DND-41 (cell line): ENCODE measurements at regions not wholly inside any gene's neighbourhood (a gene's known extent, or its start where the extent isn't known, plus 50 kb on each side); places are given as distances from the start of the nearest gene placed in this dataset.
"Not testable (repeated sequence)": the region's sequence is repeated elsewhere in the genome, so short reads cannot be mapped to it uniquely, and the experiment has no call there.

ENCODE experiments used
- ATAC-seq: fragments of 200-7000 bp; cut with Tn5 transposase; 3 replicates; pipeline ENCODE4 v1.9.1; 2021; ENCODE audit warnings: low read depth; ENCODE audit not compliant: insufficient read depth
- DNase-seq: peaks from one replicate; pipeline ENCODE4 v3.0.0-alpha.2; 2020
- H2AFZ ChIP-seq: 2 replicates; pipeline ENCODE4 v1.6.0; 2012; ENCODE audit warnings: low read depth, low read length
- H3K27ac ChIP-seq: 2 replicates; pipeline ENCODE4 v1.5.1; 2012; ENCODE audit warnings: low read length, inconsistent platforms
- H3K27me3 ChIP-seq: fragments of 200-600 bp; sonication (generic); 2 replicates; pipeline ENCODE4 v1.6.0; 2012; ENCODE audit warnings: low read length, mild to moderate bottlenecking, inconsistent platforms; ENCODE audit not compliant: insufficient read depth, poor library complexity
- H3K36me3 ChIP-seq: 2 replicates; pipeline ENCODE4 v1.5.1; 2012; ENCODE audit warnings: low read length, inconsistent platforms; ENCODE audit not compliant: insufficient read depth
- H3K4me1 ChIP-seq: 2 replicates; pipeline ENCODE4 v1.5.1; 2012; ENCODE audit warnings: mild to moderate bottlenecking, low read length; ENCODE audit not compliant: insufficient read depth
- H3K4me2 ChIP-seq: 2 replicates; pipeline ENCODE4 v1.6.0; 2012; ENCODE audit warnings: mild to moderate bottlenecking, moderate library complexity, low read length, inconsistent platforms; ENCODE audit not compliant: insufficient read depth
- H3K4me3 ChIP-seq, 2 experiments: fragments of 200-600 bp in 1 of 2; shearing (Covaris generic) in 1 of 2; 2 replicates each; pipeline ENCODE4 v1.5.1; 2012 to 2016; ENCODE audit warnings: inconsistent platforms in 2 of 2, low read length in 2 of 2, mild to moderate bottlenecking in 2 of 2, low read depth in 1 of 2, moderate library complexity in 1 of 2
- H3K79me2 ChIP-seq: 2 replicates; pipeline ENCODE4 v1.6.0; 2012; ENCODE audit warnings: low read length, inconsistent platforms; ENCODE audit not compliant: insufficient read depth
- H3K9ac ChIP-seq: 2 replicates; pipeline ENCODE4 v1.6.0; 2012; ENCODE audit warnings: low read depth, mild to moderate bottlenecking, inconsistent platforms, low read length, moderate library complexity
- H3K9me3 ChIP-seq: 2 replicates; pipeline ENCODE4 v1.5.1; 2012; ENCODE audit warnings: low read length, moderate library complexity, mild to moderate bottlenecking, inconsistent platforms; ENCODE audit not compliant: insufficient read depth, severe bottlenecking
- H4K20me1 ChIP-seq: 2 replicates; pipeline ENCODE4 v1.6.0; 2012; ENCODE audit warnings: low read length; ENCODE audit not compliant: insufficient read depth
- CTCF ChIP-seq: IDR thresholded peaks from 2 replicates; pipeline ENCODE4 v1.5.1; 2012; ENCODE audit warnings: borderline replicate concordance, low read length, moderate library complexity, mild to moderate bottlenecking; ENCODE audit not compliant: poor library complexity, severe bottlenecking; ENCODE audit errors: extremely low read depth
- EZH2 ChIP-seq: IDR thresholded peaks from 3 replicates; pipeline ENCODE4 v1.6.1; 2012; ENCODE audit warnings: borderline replicate concordance, low read depth, mild to moderate bottlenecking, moderate library complexity, low read length, inconsistent platforms; ENCODE audit not compliant: severe bottlenecking

- Histone ChIP-seq H3K27me3 (peaks cover 7% of the 10 kb centered on the region), H3K4me2 (no peak overlapping the region), H4K20me1 (no peaks in the 10 kb centered on the region), H3K79me2 (no peaks in the 10 kb centered on the region), H3K9ac (no peak overlapping the region), H3K4me1 (no peaks in the 10 kb centered on the region), H2AFZ (no peak overlapping the region), H3K27ac (no peak overlapping the region), H3K36me3 (no peaks in the 10 kb centered on the region), H3K9me3 (no peaks in the 10 kb centered on the region), H3K4me3 (no peak overlapping the region)
- DNase-seq (no peak), ATAC-seq (no peak)
- TF ChIP-seq EZH2 (no peak), CTCF (no peak)
Observed at GRCh38 chr9:120306088-120306487, 273.9 kb downstream of the CDK5RAP2 start.

- not testable (repeated sequence) for ATAC-seq, H4K20me1 ChIP-seq
Observed at GRCh38 chr9:120304896-120305295, 275.1 kb downstream of the CDK5RAP2 start.

GRCh38 chr9:120303519-120303918 lies 276.4 kb downstream of the CDK5RAP2 start:
- H3K4me2 ChIP-seq: no peak overlapping the region
- H3K79me2 ChIP-seq: no peaks in the 10 kb centered on the region
- peaks cover 7% of the 10 kb centered on the region for H3K27me3 ChIP-seq
- H3K4me1 ChIP-seq: no peaks in the 10 kb centered on the region
- DNase-seq (no peak), ATAC-seq (no peak)
- H3K9ac ChIP-seq: no peak overlapping the region
- H3K36me3 ChIP-seq: no peaks in the 10 kb centered on the region
- H3K4me3 ChIP-seq: no peak overlapping the region
- no peaks in the 10 kb centered on the region for H3K9me3 ChIP-seq
- TF ChIP-seq EZH2: no peak
- TF ChIP-seq CTCF: no peak
- no peak overlapping the region for H2AFZ ChIP-seq
- no peak overlapping the region for H3K27ac ChIP-seq
- no peaks in the 10 kb centered on the region for H4K20me1 ChIP-seq

More at GRCh38 chr9:120304896-120305295, 275.1 kb downstream of the CDK5RAP2 start:
- not testable (repeated sequence) for H3K79me2 ChIP-seq, H3K4me1 ChIP-seq, H2AFZ ChIP-seq, DNase-seq, H3K9me3 ChIP-seq, H3K9ac ChIP-seq, H3K27ac ChIP-seq, H3K36me3 ChIP-seq, H3K4me3 ChIP-seq, H3K4me2 ChIP-seq, H3K27me3 ChIP-seq

DNA sequence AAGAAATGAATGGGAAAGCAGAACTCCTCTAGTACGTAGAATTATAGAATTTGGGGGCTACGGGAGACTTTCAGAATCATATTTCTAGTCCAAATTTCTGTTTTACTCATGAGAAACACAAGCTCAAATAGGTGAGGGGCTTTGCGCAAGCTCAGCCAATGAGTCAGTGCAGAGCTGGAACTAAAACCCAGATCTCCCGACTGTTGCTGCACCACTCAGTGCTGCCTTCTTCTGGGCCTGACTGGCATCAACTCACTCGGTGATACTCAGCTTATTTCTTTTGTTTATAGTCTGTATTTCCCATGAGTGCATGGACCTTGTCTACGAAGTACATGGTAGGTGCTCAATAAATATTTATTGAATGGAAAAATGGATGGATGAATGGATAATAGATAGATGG lies 280.2 kb downstream of the CDK5RAP2 start:
- Histone ChIP-seq H3K9ac (no peak overlapping the region), H3K36me3 (no peaks in the 10 kb centered on the region), H3K79me2 (no peaks in the 10 kb centered on the region), H2AFZ (no peak overlapping the region), H3K27me3 (no peaks in the 10 kb centered on the region), H3K9me3 (no peaks in the 10 kb centered on the region), H3K4me3 (no peak overlapping the region), H3K4me1 (no peaks in the 10 kb centered on the region), H3K27ac (no peak overlapping the region), H3K4me2 (no peak overlapping the region), H4K20me1 (no peaks in the 10 kb centered on the region)
- TF ChIP-seq EZH2 (no peak), CTCF (no peak)
- no peak for DNase-seq
- no peak for ATAC-seq
